ENCODE measurements at regions not wholly inside any gene's neighbourhood (a gene's known extent, or its start where the extent isn't known, plus 50 kb on each side); places are given as distances from the start of the nearest gene placed in this dataset.

DNA sequence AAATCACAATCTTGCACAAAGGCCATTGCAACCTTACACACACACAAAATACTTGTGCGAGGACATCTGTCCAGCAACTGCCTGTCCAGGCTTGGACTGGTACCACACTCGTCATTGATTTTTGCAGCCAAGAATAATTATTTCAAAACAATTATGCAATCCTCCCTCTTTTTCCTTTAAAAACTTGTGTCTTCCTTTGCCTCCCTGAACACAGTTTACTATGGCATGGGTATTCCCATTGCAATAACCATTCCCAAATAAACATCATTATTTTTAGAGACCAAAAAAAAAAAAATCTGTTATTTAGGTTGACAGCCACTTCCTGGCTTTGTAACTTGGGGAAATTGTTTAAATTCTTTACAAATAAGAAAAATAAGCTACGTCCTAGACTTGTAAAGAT lies 54.0 kb downstream of the C11orf91 start:
- TF ChIP-seq, protein P1, sequence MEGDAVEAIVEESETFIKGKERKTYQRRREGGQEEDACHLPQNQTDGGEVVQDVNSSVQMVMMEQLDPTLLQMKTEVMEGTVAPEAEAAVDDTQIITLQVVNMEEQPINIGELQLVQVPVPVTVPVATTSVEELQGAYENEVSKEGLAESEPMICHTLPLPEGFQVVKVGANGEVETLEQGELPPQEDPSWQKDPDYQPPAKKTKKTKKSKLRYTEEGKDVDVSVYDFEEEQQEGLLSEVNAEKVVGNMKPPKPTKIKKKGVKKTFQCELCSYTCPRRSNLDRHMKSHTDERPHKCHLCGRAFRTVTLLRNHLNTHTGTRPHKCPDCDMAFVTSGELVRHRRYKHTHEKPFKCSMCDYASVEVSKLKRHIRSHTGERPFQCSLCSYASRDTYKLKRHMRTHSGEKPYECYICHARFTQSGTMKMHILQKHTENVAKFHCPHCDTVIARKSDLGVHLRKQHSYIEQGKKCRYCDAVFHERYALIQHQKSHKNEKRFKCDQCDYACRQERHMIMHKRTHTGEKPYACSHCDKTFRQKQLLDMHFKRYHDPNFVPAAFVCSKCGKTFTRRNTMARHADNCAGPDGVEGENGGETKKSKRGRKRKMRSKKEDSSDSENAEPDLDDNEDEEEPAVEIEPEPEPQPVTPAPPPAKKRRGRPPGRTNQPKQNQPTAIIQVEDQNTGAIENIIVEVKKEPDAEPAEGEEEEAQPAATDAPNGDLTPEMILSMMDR (IDR thresholded peaks at IDR 0.05; ENCODE audit: control insufficient read depth, extremely low read depth, insufficient read depth): no peak
- no peak overlapping the region for H3K4me3 ChIP-seq (ENCODE audit: low read depth, low read length)
- no peak for DNase-seq (ENCODE audit: low read depth)

DNA sequence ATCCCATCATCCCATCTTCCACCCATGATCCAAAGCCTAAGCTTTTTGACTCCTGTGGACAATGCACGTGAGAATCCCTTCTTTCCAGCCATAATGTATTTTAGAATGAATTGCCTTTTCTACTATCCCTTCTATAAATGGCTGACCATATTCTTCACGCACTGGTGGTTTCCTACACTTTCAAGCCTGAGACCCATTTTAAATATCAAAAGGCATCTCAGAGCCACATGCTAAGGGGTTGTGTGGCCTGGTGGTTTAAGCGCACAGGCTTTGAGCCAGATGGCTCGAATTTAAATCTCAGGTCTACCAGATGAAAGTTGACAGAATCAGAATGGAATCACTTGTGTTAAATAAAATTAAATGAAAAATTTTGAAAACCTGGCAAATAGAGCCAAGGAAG lies 54.5 kb downstream of the C11orf91 start:
- H3K4me3 ChIP-seq (ENCODE audit: low read depth, low read length): no peak overlapping the region
- TF ChIP-seq, protein P1 (IDR thresholded peaks at IDR 0.05; ENCODE audit: control insufficient read depth, extremely low read depth, insufficient read depth): no peak
- DNase-seq (ENCODE audit: low read depth): no peak

DNA sequence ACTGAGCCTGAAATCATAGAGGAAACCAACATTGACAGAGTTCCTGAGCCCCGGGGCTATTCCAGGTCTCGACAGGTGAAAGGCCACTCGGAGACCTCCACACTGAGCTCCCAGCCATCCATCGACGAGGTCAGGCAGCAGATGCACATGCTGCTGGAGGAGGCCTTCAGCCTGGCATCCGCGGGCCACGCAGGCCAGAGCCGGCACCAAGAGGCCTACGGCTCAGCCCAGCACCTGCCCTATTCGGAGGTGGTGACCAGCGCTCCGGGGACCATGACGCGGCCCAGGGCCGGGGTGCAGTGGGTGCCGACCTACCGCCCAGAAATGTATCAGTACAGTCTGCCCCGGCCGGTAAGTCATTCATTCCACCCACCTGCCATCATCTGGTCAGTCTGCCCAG lies 54.9 kb downstream of the C11orf91 start:
- TF ChIP-seq, protein P1 (IDR thresholded peaks at IDR 0.05; ENCODE audit: control insufficient read depth, extremely low read depth, insufficient read depth): no peak
- DNase-seq (ENCODE audit: low read depth): no peak
- no peak overlapping the region for H3K4me3 ChIP-seq (ENCODE audit: low read depth, low read length)

DNA sequence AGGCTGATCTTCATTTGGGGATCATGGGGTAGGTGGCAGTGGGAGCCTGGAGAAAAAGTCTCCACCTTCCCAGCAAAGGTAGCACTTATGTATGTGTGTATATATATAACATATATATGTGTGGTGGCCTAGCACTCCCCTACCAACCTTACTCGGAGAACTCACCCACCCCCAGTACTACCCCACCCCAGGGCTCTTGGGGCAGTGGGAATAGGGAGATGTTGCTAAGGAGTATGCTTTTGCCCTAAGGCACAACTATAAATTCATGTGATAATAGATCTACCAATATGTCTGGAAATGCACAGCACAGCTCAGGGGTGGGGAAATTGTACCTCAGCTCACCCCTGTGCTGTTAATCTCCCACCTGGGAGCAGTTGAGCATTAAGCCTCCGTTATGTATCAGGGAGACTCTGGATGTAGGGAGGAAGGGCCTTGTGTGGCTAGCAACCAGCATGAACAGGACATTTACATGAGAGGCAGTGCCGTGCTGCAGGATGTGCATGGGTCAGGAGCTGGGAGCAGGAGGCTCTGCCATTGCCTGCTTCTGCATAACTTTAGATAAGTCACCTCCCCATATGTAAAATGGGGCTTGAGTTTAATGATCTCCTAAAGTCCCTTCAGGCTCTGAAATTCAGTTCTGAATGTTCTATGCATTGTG lies 57.3 kb downstream of the C11orf91 start:
- TF ChIP-seq, protein P1 (IDR thresholded peaks at IDR 0.05; ENCODE audit: control insufficient read depth, extremely low read depth, insufficient read depth): no peak
- no peak for DNase-seq (ENCODE audit: low read depth)
- H3K4me3 ChIP-seq (ENCODE audit: low read depth, low read length): no peak overlapping the region

DNA sequence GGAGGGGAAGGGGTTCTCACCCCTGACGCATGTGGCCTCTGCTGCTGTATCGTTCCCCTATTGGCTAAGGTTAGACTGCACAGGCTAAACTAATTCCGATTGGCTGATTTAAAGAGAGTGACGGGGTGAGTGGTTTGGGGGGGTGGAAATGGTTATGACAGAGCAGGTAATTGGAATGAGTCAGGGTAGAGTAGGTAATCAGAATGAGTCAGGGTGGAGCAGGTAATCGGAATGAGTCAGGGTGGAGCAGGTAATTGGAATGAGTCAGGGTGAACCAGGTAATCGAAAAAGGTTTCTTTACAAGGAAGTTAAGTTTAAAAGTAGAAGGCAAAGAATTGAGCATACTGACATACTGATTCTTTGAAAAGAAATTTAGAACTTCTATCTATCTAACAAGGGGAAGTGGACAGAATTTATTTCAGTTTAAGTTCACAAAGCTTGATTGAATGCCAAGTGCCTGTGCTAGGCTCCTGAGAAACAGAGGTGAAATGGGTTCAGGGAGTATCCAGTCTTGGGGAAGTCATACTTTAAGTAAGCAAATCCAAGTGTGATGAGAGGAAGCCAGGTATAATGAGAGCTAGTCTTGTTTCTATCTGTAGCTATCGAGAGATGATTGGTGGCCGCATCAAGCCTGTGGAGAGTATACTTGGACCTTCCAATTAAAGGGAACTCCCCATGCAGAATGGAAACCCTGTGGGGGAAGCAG lies 58.0 kb downstream of the C11orf91 start:
- no peak overlapping the region for H3K4me3 ChIP-seq (ENCODE audit: low read depth, low read length)
- TF ChIP-seq, protein P1 (IDR thresholded peaks at IDR 0.05; ENCODE audit: control insufficient read depth, extremely low read depth, insufficient read depth): no peak
- DNase-seq (ENCODE audit: low read depth): no peak

DNA sequence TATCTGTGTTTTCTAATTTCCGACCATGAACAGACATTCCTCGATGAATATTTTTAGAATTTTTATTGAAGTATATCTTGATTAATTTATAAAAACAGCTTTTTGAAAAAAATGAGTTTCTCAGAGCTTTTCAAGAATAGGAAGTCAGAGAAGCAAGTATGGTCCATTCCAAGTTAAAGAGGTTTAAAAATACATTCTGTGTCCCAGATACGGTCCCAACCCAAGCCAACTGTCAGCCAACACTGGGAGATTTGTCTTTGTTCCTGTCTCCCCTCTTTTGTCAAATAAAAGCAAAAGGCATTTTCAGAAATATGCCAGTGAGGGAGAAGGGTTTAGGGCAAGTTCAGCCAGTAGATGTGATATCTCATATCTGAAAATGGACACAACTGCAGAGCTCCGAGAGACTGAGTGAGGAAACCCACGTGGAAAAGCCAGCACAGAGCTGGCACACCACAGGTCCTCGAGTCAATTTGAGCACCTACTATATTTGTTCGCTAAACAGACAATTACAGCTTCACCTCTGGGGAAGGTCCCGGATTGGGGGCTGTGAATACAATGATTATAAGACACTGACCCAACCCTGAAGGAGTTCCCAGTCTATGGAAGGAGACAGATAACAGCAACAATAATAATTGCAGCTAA lies 59.8 kb downstream of the C11orf91 start:
- no peak for DNase-seq (ENCODE audit: low read depth)
- no peak overlapping the region for H3K4me3 ChIP-seq (ENCODE audit: low read depth, low read length)
- TF ChIP-seq, protein P1 (IDR thresholded peaks at IDR 0.05; ENCODE audit: control insufficient read depth, extremely low read depth, insufficient read depth): no peak
